Sigmoid colon (tissue), 4 donors: ENCODE measurements at regions not wholly inside any gene's neighbourhood (a gene's known extent, or its start where the extent isn't known, plus 50 kb on each side); places are given as distances from the start of the nearest gene placed in this dataset.

Experiments used
- EP300 ChIP-seq, 4 donors: sonication (generic); formaldehyde crosslinking; IDR thresholded peaks; one replicate each; pipeline ENCODE4 v1.6.1; 2017; ENCODE audit warnings: antibody characterized with exemption in 4 of 4
- POLR2A ChIP-seq, 2 donors: fragments of 450-650 bp; IDR thresholded peaks; one replicate each; pipeline ENCODE4 v1.6.1; 2016; ENCODE audit warnings: antibody characterized with exemption in 2 of 2, mild to moderate bottlenecking in 2 of 2, moderate library complexity in 2 of 2
- POLR2AphosphoS5 ChIP-seq, 4 donors: sonication (generic); formaldehyde crosslinking; IDR thresholded peaks; one replicate each; pipeline ENCODE4 v1.6.1; 2017; ENCODE audit warnings: antibody characterized with exemption in 4 of 4
- TF ChIP-seq, protein P1 (sequence below), 4 experiments: fragments of 450-650 bp in 3 of 4; fragments of 200-600 bp in 1 of 4; IDR thresholded peaks; one replicate each; pipeline ENCODE4 v1.5.1; 2016 to 2019; ENCODE audit warnings: antibody characterized with exemption in 4 of 4, mild to moderate bottlenecking in 3 of 4, moderate library complexity in 2 of 4

DNA sequence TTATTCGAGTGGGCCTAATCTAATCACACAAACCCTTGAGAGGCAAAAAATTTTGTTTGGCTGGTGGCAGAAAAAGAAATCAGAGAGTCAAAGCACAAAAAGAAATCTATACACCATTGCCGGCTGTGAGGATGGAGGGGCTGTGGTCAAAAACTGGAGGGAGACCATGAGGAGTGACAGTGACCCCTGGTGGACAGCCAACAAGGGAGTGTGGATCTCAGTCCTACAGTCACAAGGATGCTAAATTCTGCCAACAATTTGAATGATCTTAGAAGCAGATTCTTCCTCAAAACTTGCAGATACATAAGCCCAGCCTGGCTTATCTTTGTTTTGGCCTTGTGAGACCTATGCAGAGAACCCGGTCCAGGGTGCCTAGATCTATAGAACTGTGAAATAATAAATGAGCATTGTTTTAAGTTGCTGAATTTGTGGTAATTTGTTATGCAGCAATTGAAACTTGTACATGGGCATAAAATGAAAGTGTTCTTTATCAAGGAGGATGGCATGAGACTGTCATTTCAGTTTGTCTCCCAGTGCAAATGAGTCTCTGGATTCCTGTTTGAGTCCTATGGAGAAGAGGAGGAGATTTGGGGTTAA, 103.0 kb upstream of the ARHGEF26 start:
- TF ChIP-seq POLR2A (IDR thresholded peaks at IDR 0.05) (no peak), POLR2AphosphoS5 (IDR thresholded peaks at IDR 0.05) (no peak), EP300 (IDR thresholded peaks at IDR 0.05) (no peak)
- TF ChIP-seq, protein P1, sequence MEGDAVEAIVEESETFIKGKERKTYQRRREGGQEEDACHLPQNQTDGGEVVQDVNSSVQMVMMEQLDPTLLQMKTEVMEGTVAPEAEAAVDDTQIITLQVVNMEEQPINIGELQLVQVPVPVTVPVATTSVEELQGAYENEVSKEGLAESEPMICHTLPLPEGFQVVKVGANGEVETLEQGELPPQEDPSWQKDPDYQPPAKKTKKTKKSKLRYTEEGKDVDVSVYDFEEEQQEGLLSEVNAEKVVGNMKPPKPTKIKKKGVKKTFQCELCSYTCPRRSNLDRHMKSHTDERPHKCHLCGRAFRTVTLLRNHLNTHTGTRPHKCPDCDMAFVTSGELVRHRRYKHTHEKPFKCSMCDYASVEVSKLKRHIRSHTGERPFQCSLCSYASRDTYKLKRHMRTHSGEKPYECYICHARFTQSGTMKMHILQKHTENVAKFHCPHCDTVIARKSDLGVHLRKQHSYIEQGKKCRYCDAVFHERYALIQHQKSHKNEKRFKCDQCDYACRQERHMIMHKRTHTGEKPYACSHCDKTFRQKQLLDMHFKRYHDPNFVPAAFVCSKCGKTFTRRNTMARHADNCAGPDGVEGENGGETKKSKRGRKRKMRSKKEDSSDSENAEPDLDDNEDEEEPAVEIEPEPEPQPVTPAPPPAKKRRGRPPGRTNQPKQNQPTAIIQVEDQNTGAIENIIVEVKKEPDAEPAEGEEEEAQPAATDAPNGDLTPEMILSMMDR (IDR thresholded peaks at IDR 0.05) = no peak
